GM18909 (cell line): ENCODE measurements at regions not wholly inside any gene's neighbourhood (a gene's known extent, or its start where the extent isn't known, plus 50 kb on each side); places are given as distances from the start of the nearest gene placed in this dataset.

Experiments
- ATAC-seq: cut with Tn5 transposase; IDR thresholded peaks from one replicate; pipeline ENCODE4 v1.9.1; 2021; ENCODE audit warnings: mild to moderate bottlenecking; ENCODE audit not compliant: unreplicated experiment, poor library complexity

- ATAC-seq = no peak
Observed at GRCh38 chr2:120559401-120559800, 176.3 kb upstream of the GLI2 start.

- ATAC-seq = no peak
Observed at GRCh38 chr2:120560330-120560729, 175.3 kb upstream of the GLI2 start.

- no peak for ATAC-seq
Observed at GRCh38 chr2:120561379-120562035, 174.2 kb upstream of the GLI2 start.

GRCh38 chr2:120562218-120563005 is 173.3 kb upstream of the GLI2 start:
- ATAC-seq = no peak

- no peak for ATAC-seq
Observed at GRCh38 chr2:120563616-120564015, 172.1 kb upstream of the GLI2 start.

- ATAC-seq = no peak
Observed at GRCh38 chr2:120564213-120565094, 171.2 kb upstream of the GLI2 start.

- no peak for ATAC-seq
Observed at GRCh38 chr2:120565095-120565460, 170.6 kb upstream of the GLI2 start.

GRCh38 chr2:120565929-120566328 is 169.7 kb upstream of the GLI2 start:
- no peak for ATAC-seq

- no peak for ATAC-seq
Observed at GRCh38 chr2:120566331-120567035, 169.2 kb upstream of the GLI2 start.

- ATAC-seq = no peak
Observed at GRCh38 chr2:120567128-120567527, 168.5 kb upstream of the GLI2 start.

GRCh38 chr2:120568089-120568974 is 167.3 kb upstream of the GLI2 start:
- no peak for ATAC-seq

- ATAC-seq = no peak
Observed at GRCh38 chr2:120568975-120569268, 166.7 kb upstream of the GLI2 start.

- no peak for ATAC-seq
Observed at GRCh38 chr2:120570001-120570400, 165.7 kb upstream of the GLI2 start.

- no peak for ATAC-seq
Observed at GRCh38 chr2:120570546-120570945, 165.1 kb upstream of the GLI2 start.

GRCh38 chr2:120571015-120571728 is 164.5 kb upstream of the GLI2 start:
- ATAC-seq = no peak

- ATAC-seq = no peak
Observed at GRCh38 chr2:120572226-120572625, 163.4 kb upstream of the GLI2 start.

- ATAC-seq = no peak
Observed at GRCh38 chr2:120574620-120575019, 161.0 kb upstream of the GLI2 start.

- no peak for ATAC-seq
Observed at GRCh38 chr2:120575966-120576365, 159.7 kb upstream of the GLI2 start.
